H1 (cell line): ENCODE measurements at regions not wholly inside any gene's neighbourhood (a gene's known extent, or its start where the extent isn't known, plus 50 kb on each side); places are given as distances from the start of the nearest gene placed in this dataset.

Source experiments
- CTCF ChIA-PET: fragments of 300-600 bp; sonication (Branson Sonifier 250); formaldehyde crosslinking; loops from one replicate; lab custom pipeline; 2021; ENCODE audit not compliant: partially characterized antibody; lab: Charles Lee
- POLR2A ChIA-PET: fragments of 300-600 bp; sonication (Branson Sonifier 250); formaldehyde crosslinking; loops from one replicate; lab custom pipeline; 2021; ENCODE audit warnings: inconsistent platforms; ENCODE audit not compliant: partially characterized antibody; lab: Charles Lee
- DNase-seq, 2 experiments: peaks; one replicate each; pipeline versions ENCODE4 v3.0.0 to v3.0.0-alpha.2; 2010 to 2022; ENCODE audit warnings: low spot score in 2 of 2, low read depth in 1 of 2, mixed read lengths in 1 of 2
- FAIRE-seq: peaks from 2 replicates; lab custom pipeline; 2011; peaks lifted over from hg19 to GRCh38; lab: Jason Lieb, UNC
- H2AFZ ChIP-seq: 2 replicates; pipeline ENCODE4 v1.8.1; 2012; ENCODE audit warnings: low read length, inconsistent platforms
- H2AK5ac ChIP-seq: 2 replicates; pipeline ENCODE4 v1.6.1; 2013; ENCODE audit warnings: low read depth, low read length
- H2BK120ac ChIP-seq: replicated peaks from 2 replicates; pipeline ENCODE3; 2013; ENCODE audit warnings: low read depth, low read length, inconsistent platforms
- H2BK12ac ChIP-seq: 2 replicates; pipeline ENCODE4 v1.6.1; 2013; ENCODE audit warnings: low read depth, low read length
- H2BK15ac ChIP-seq: 2 replicates; pipeline ENCODE4 v1.6.1; 2013; ENCODE audit warnings: low read length
- H2BK20ac ChIP-seq: 2 replicates; pipeline ENCODE4 v1.6.1; 2013; ENCODE audit warnings: low read length
- H2BK5ac ChIP-seq: 2 replicates; pipeline ENCODE4 v1.6.1; 2013; ENCODE audit warnings: low read depth, low read length
- H3K14ac ChIP-seq: 2 replicates; pipeline ENCODE4 v1.6.1; 2013; ENCODE audit warnings: inconsistent platforms; ENCODE audit not compliant: insufficient read length
- H3K18ac ChIP-seq: 2 replicates; pipeline ENCODE4 v1.6.1; 2013; ENCODE audit warnings: low read length; ENCODE audit errors: extremely low read depth
- H3K23ac ChIP-seq: 2 replicates; pipeline ENCODE4 v1.6.1; 2013; ENCODE audit warnings: inconsistent platforms; ENCODE audit not compliant: insufficient read length
- H3K23me2 ChIP-seq: 2 replicates; pipeline ENCODE4 v1.6.1; 2013; ENCODE audit warnings: low read depth, low read length
- H3K27ac ChIP-seq: 2 replicates; pipeline ENCODE4 v1.6.1; 2011; ENCODE audit warnings: low read depth, low read length, inconsistent platforms
- H3K27me3 ChIP-seq, 4 experiments: replicated peaks in 1 of 4; 1 replicate in 1 of 4; 2 replicates in 3 of 4; pipeline versions ENCODE4 v1.6.1 to v1.8.1; 2011 to 2013; ENCODE audit warnings: low read length in 3 of 4, mild to moderate bottlenecking in 3 of 4, inconsistent platforms in 2 of 4, mixed read lengths in 2 of 4, moderate library complexity in 1 of 4; ENCODE audit not compliant: control insufficient read depth in 3 of 4, insufficient read depth in 3 of 4; ENCODE audit errors: extremely low read depth in 1 of 4
- H3K36me3 ChIP-seq, 4 experiments: 2 replicates each; pipeline versions ENCODE4 v1.6.1 to v1.8.1; 2011 to 2013; ENCODE audit warnings: mild to moderate bottlenecking in 4 of 4, low read length in 3 of 4, moderate library complexity in 2 of 4, control low read depth in 1 of 4, inconsistent platforms in 1 of 4; ENCODE audit not compliant: insufficient read depth in 4 of 4, control insufficient read depth in 2 of 4
- H3K4ac ChIP-seq: replicated peaks from 2 replicates; pipeline ENCODE3; 2013; ENCODE audit warnings: low read length, low read depth, mixed read lengths, inconsistent platforms; ENCODE audit not compliant: insufficient read length
- H3K4me1 ChIP-seq, 4 experiments: replicated peaks in 1 of 4; 1 replicate in 1 of 4; 2 replicates in 3 of 4; pipeline versions ENCODE4 v1.6.1 to v1.8.1; 2011 to 2013; ENCODE audit warnings: low read length in 3 of 4, inconsistent platforms in 2 of 4, mixed read lengths in 1 of 4; ENCODE audit not compliant: insufficient read depth in 4 of 4, control insufficient read depth in 3 of 4
- H3K4me2 ChIP-seq, 2 experiments: 2 replicates each; pipeline versions ENCODE4 v1.6.1 to v1.8.1; 2011 to 2013; ENCODE audit warnings: low read depth in 2 of 2, low read length in 2 of 2, control low read depth in 1 of 2, inconsistent platforms in 1 of 2, mild to moderate bottlenecking in 1 of 2; ENCODE audit not compliant: insufficient read depth in 1 of 2
- H3K4me3 ChIP-seq, 4 experiments: fragments of 200-600, 300-600 bp in 1 of 4; sonication (generic), shearing (Covaris generic), sonication (Bioruptor Twin) in 1 of 4; 2 replicates each; pipeline versions ENCODE4 v1.5.1 to v1.8.1; 2011 to 2016; ENCODE audit warnings: low read length in 4 of 4, low read depth in 3 of 4, control low read depth in 2 of 4, inconsistent platforms in 2 of 4, mild to moderate bottlenecking in 2 of 4, mixed read lengths in 1 of 4, moderate library complexity in 1 of 4; ENCODE audit not compliant: insufficient read depth in 2 of 4; ENCODE audit errors: extremely low read depth in 1 of 4
- H3K56ac ChIP-seq: replicated peaks from 2 replicates; pipeline ENCODE3; 2013; ENCODE audit warnings: low read depth, mild to moderate bottlenecking, mixed read lengths, low read length, inconsistent platforms; ENCODE audit not compliant: insufficient read length
- H3K79me1 ChIP-seq: 2 replicates; pipeline ENCODE4 v1.6.1; 2013; ENCODE audit warnings: low read depth, low read length, control low read depth
- H3K79me2 ChIP-seq, 2 experiments: 2 replicates each; pipeline versions ENCODE4 v1.6.1 to v1.8.1; 2012 to 2013; ENCODE audit warnings: low read length in 2 of 2, mild to moderate bottlenecking in 2 of 2, inconsistent platforms in 1 of 2; ENCODE audit not compliant: insufficient read depth in 2 of 2, control insufficient read depth in 1 of 2
- H3K9ac ChIP-seq, 4 experiments: replicated peaks in 1 of 4; 1 replicate in 1 of 4; 2 replicates in 3 of 4; pipeline versions ENCODE4 v1.6.1 to v1.8.1; 2011 to 2013; ENCODE audit warnings: low read depth in 3 of 4, low read length in 3 of 4, control low read depth in 2 of 4, mild to moderate bottlenecking in 2 of 4, moderate library complexity in 2 of 4, inconsistent platforms in 1 of 4; ENCODE audit errors: extremely low read depth in 1 of 4
- H3K9me3 ChIP-seq, 2 experiments: 2 replicates each; pipeline versions ENCODE4 v1.6.1 to v1.8.1; 2012 to 2013; ENCODE audit warnings: mild to moderate bottlenecking in 2 of 2, moderate library complexity in 2 of 2, control low read depth in 1 of 2, inconsistent platforms in 1 of 2, low read depth in 1 of 2, low read length in 1 of 2, mixed read lengths in 1 of 2; ENCODE audit not compliant: insufficient read depth in 2 of 2
- H4K20me1 ChIP-seq, 2 experiments: replicated peaks in 1 of 2; 2 replicates each; pipeline versions ENCODE3 to v1.8.1; 2011 to 2013; ENCODE audit warnings: inconsistent platforms in 2 of 2, low read length in 2 of 2, mild to moderate bottlenecking in 1 of 2; ENCODE audit not compliant: insufficient read depth in 2 of 2, control insufficient read depth in 1 of 2
- H4K5ac ChIP-seq: 2 replicates; pipeline ENCODE4 v1.6.1; 2013; ENCODE audit warnings: low read length, low read depth, mixed read lengths, inconsistent platforms; ENCODE audit not compliant: insufficient read length
- H4K8ac ChIP-seq: 2 replicates; pipeline ENCODE4 v1.8.0; 2013; ENCODE audit warnings: mild to moderate bottlenecking, moderate library complexity, low read length, inconsistent platforms; ENCODE audit not compliant: insufficient read depth; ENCODE audit errors: extremely low read depth
- H4K91ac ChIP-seq: replicated peaks from 2 replicates; pipeline ENCODE3; 2013; ENCODE audit warnings: low read length, mixed read lengths, inconsistent platforms; ENCODE audit not compliant: insufficient read length
- BCL11A ChIP-seq, 2 experiments: IDR thresholded peaks; one replicate each; pipeline ENCODE4 v1.6.1; 2011; ENCODE audit warnings: low read depth in 2 of 2, low read length in 2 of 2, mild to moderate bottlenecking in 2 of 2
- CBX8 ChIP-seq: fragments of 300-800, 300-1000 bp; sonication (generic); IDR thresholded peaks from 2 replicates; pipeline ENCODE4 v1.7.1; 2016; ENCODE audit warnings: low read depth, low read length, borderline replicate concordance
- CHD1 ChIP-seq: IDR thresholded peaks from 2 replicates; pipeline ENCODE4 v1.6.1; 2012; ENCODE audit warnings: low read depth, low read length, improper control_type of control experiment
- JUND ChIP-seq: IDR thresholded peaks from 2 replicates; pipeline ENCODE4 v1.6.1; 2011; ENCODE audit warnings: mild to moderate bottlenecking, improper control_type of control experiment, low read length
- KDM1A ChIP-seq: fragments of 200-600, 300-600 bp; sonication (generic); IDR thresholded peaks from 2 replicates; pipeline ENCODE4 v1.7.1; 2016; ENCODE audit warnings: mild to moderate bottlenecking, low read length, borderline replicate concordance
- KDM4A ChIP-seq: IDR thresholded peaks from one replicate; pipeline ENCODE4 v1.7.1; 2012; ENCODE audit warnings: low read depth, mild to moderate bottlenecking, moderate library complexity, low read length, inconsistent platforms; ENCODE audit not compliant: severe bottlenecking
- RBBP5 ChIP-seq: IDR thresholded peaks from 2 replicates; pipeline ENCODE4 v1.7.1; 2012; ENCODE audit warnings: low read depth, mild to moderate bottlenecking, inconsistent platforms, low read length, moderate library complexity, borderline replicate concordance
- WGBS, 2 experiments: shearing (Covaris generic) in 1 of 2; methylation state at CpG; one replicate each; pipeline versions ENCODE4 v1.1.6 to v1.1.7; 2013 to 2015; ENCODE audit warnings: low lambda C conversion rate in 2 of 2, mixed read lengths in 2 of 2, inconsistent platforms in 1 of 2, low coverage in 1 of 2, missing lambda C conversion rate in 1 of 2; ENCODE audit not compliant: insufficient replicate concordance in 2 of 2, insufficient coverage in 1 of 2, insufficient read length in 1 of 2; ENCODE audit errors: extremely low coverage in 1 of 2, missing lambda C conversion rate in 1 of 2; 5-methylcytosine and 5-hydroxymethylcytosine counted together
- TF ChIP-seq, protein P1 (sequence below), 3 experiments: IDR thresholded peaks; 1 replicate in 2 of 3; 2 replicates in 1 of 3; pipeline versions ENCODE4 v1.5.1 to v1.6.1; 2011; ENCODE audit warnings: low read length in 3 of 3, mild to moderate bottlenecking in 3 of 3, inconsistent platforms in 2 of 3, low read depth in 1 of 3, moderate library complexity in 1 of 3; ENCODE audit not compliant: insufficient read depth in 1 of 3; ENCODE audit errors: control extremely low read depth in 1 of 3

DNA sequence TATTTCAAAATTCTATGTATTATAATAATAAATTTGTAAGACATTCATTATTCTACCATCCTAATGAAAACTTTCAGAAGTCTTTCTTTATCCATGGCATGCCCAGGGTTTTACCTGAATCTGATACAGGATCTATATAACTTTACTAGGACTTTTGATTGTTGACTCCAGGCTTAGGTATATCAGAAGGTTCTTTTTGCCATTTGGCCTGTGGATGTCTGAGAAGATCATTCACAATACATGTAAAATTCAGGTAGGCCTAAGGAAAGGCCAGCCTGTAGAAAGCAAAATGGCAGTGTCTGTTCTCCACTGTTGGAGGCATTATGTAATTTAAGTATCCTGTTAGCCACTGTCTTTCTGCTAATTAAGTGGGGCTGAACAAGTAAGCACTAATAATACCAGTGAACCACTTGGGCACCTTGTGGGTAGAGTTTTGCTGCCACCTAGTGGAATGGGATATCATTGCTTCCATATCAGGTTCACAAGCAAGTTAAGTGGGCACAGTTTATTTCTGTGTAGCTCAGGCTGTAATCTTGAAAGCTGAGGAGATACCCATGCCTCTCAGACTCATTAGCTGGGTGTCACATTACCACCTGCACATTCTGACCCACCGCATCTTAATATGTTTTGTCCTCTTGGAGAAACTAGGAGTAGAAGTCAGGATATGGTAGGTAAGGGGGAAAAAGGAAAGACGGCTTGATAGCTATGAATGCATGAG, 105.5 kb downstream of the SEPTIN7 start:
- no peak overlapping the region for H3K4ac ChIP-seq
- no peaks in the 10 kb centered on the region for H3K23me2 ChIP-seq
- no peak overlapping the region for H2BK12ac ChIP-seq
- ChIA-PET CTCF (interaction anchor here (0.7 to 2.0 kb wide), 31 partner anchors 10 to 657 kb away, joined by 3 to 44 read pairs (median 4); partner anchors contain the start of gene SEPTIN7), POLR2A (interaction anchor here (0.6 to 2.0 kb wide), 3 partner anchors 104 to 136 kb away, joined by 3 to 6 read pairs (median 5); partner anchors contain the start of gene SEPTIN7)
- no peaks in the 10 kb centered on the region for H3K9me3 ChIP-seq
- H3K4me2 ChIP-seq: no peak overlapping the region
- H2AK5ac ChIP-seq: no peak overlapping the region
- H4K91ac ChIP-seq: no peak overlapping the region
- no peak overlapping the region for H2BK5ac ChIP-seq
- FAIRE-seq: peak; percentile 86
- H3K56ac ChIP-seq: no peak overlapping the region
- no peak overlapping the region for H2BK20ac ChIP-seq
- H3K4me3 ChIP-seq: no peak overlapping the region
- H2AFZ ChIP-seq: no peak overlapping the region
- H3K27ac ChIP-seq: no peak overlapping the region
- H4K5ac ChIP-seq: no peak overlapping the region
- H3K14ac ChIP-seq: no peak overlapping the region
- no peak overlapping the region for H2BK15ac ChIP-seq
- H3K18ac ChIP-seq: no peak overlapping the region
- no peaks in the 10 kb centered on the region for H3K27me3 ChIP-seq
- H3K36me3 ChIP-seq: peaks cover 2 to 9% (median 3%) of the 10 kb centered on the region in 4 experiments; a peak in 5 of 8 replicates
- H3K23ac ChIP-seq: no peak overlapping the region
- peak; percentile 31 to 75 for DNase-seq
- H3K79me2 ChIP-seq: no peaks in the 10 kb centered on the region
- 46% methylated on average over 2 of the region's 2 CpGs; no CpG with 5 or more reads in 1 of the 2 experiments for WGBS, 2 experiments
- no peaks in the 10 kb centered on the region for H4K20me1 ChIP-seq
- H3K9ac ChIP-seq: no peak overlapping the region
- peaks cover 2 to 14% (median 8%) of the 10 kb centered on the region in 4 experiments; a peak in 6 of 7 replicates for H3K4me1 ChIP-seq
- H4K8ac ChIP-seq: no peak overlapping the region
- H3K79me1 ChIP-seq: no peaks in the 10 kb centered on the region
- H2BK120ac ChIP-seq: no peak overlapping the region
- TF ChIP-seq CBX8: no peak
- TF ChIP-seq CHD1: no peak
- TF ChIP-seq KDM4A: no peak
- TF ChIP-seq, protein P1, sequence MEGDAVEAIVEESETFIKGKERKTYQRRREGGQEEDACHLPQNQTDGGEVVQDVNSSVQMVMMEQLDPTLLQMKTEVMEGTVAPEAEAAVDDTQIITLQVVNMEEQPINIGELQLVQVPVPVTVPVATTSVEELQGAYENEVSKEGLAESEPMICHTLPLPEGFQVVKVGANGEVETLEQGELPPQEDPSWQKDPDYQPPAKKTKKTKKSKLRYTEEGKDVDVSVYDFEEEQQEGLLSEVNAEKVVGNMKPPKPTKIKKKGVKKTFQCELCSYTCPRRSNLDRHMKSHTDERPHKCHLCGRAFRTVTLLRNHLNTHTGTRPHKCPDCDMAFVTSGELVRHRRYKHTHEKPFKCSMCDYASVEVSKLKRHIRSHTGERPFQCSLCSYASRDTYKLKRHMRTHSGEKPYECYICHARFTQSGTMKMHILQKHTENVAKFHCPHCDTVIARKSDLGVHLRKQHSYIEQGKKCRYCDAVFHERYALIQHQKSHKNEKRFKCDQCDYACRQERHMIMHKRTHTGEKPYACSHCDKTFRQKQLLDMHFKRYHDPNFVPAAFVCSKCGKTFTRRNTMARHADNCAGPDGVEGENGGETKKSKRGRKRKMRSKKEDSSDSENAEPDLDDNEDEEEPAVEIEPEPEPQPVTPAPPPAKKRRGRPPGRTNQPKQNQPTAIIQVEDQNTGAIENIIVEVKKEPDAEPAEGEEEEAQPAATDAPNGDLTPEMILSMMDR (IDR thresholded peaks at IDR 0.05; ENCODE audit: control extremely low read depth in 1 of 3, insufficient read depth in 1 of 3, low read depth in 1 of 3, low read length in 3 of 3): peak in 2 of 3 experiments; percentile 78 to 84; a peak in 3 of 4 replicates
- TF ChIP-seq RBBP5: no peak
- no peak for TF ChIP-seq JUND
- TF ChIP-seq BCL11A (IDR thresholded peaks at IDR 0.05; ENCODE audit: low read depth in 2 of 2, low read length in 2 of 2): no peak
- no peak for TF ChIP-seq KDM1A
